RWPE1 (cell line): ENCODE measurements at regions not wholly inside any gene's neighbourhood (a gene's known extent, or its start where the extent isn't known, plus 50 kb on each side); places are given as distances from the start of the nearest gene placed in this dataset.
"Not testable (repeated sequence)": the region's sequence is repeated elsewhere in the genome, so short reads cannot be mapped to it uniquely, and the experiment has no call there.

Experiments
- CTCF ChIA-PET: fragments of 350-600 bp; sonication (Branson Sonifier 250); formaldehyde crosslinking; extraction: SDS; loops from one replicate; lab custom pipeline; 2021; lab: Yijun Ruan, JAX
- POLR2A ChIA-PET: fragments of 400-600 bp; formaldehyde crosslinking; extraction: SDS; loops from one replicate; lab custom pipeline; 2020; ENCODE audit warnings: antibody characterized with exemption; ENCODE audit not compliant: low non-redundant PET; lab: Yijun Ruan, JAX
- DNase-seq: peaks from one replicate; pipeline ENCODE4 v3.0.0; 2012; ENCODE audit warnings: low spot score
- H3K27ac ChIP-seq: fragments of 450-650 bp; 2 replicates; pipeline ENCODE4 v1.5.1; 2017
- CTCF ChIP-seq: fragments of 450-650 bp; conservative IDR thresholded peaks from 2 replicates; pipeline ENCODE4 v1.5.1; 2017; ENCODE audit warnings: low read depth, mild to moderate bottlenecking

GRCh38 chr17:22044706-22045246 is 352.5 kb downstream of the KCNJ18 start:
- DNase-seq, CTCF ChIA-PET, POLR2A ChIA-PET, H3K27ac ChIP-seq: not testable (repeated sequence)

GRCh38 chr17:22047521-22047920 is 355.2 kb downstream of the KCNJ18 start:
- H3K27ac ChIP-seq, DNase-seq, POLR2A ChIA-PET, CTCF ChIA-PET: not testable (repeated sequence)

- DNase-seq, POLR2A ChIA-PET, CTCF ChIA-PET, H3K27ac ChIP-seq: not testable (repeated sequence)
Measured at GRCh38 chr17:22048226-22048625, 355.9 kb downstream of the KCNJ18 start.

- H3K27ac ChIP-seq, CTCF ChIA-PET, DNase-seq, POLR2A ChIA-PET: not testable (repeated sequence)
Measured at GRCh38 chr17:22050766-22051165, 358.4 kb downstream of the KCNJ18 start.

GRCh38 chr17:22052715-22053114 is 360.4 kb downstream of the KCNJ18 start:
- H3K27ac ChIP-seq, CTCF ChIA-PET, DNase-seq, POLR2A ChIA-PET: not testable (repeated sequence)

GRCh38 chr17:22056566-22056965 is 364.2 kb downstream of the KCNJ18 start:
- DNase-seq, CTCF ChIA-PET, POLR2A ChIA-PET, H3K27ac ChIP-seq: not testable (repeated sequence)

GRCh38 chr17:22075918-22076317 is 383.6 kb downstream of the KCNJ18 start:
- POLR2A ChIA-PET, H3K27ac ChIP-seq, DNase-seq, CTCF ChIA-PET: not testable (repeated sequence)

GRCh38 chr17:22088589-22088988 is 396.3 kb downstream of the KCNJ18 start:
- POLR2A ChIA-PET, H3K27ac ChIP-seq, CTCF ChIA-PET, DNase-seq: not testable (repeated sequence)

GRCh38 chr17:22090263-22090935 is 398.1 kb downstream of the KCNJ18 start:
- no peak for TF ChIP-seq CTCF
- POLR2A ChIA-PET = interaction anchor here (0.6 kb wide), 1 partner anchor 109 kb away, joined by 3 read pairs; no protein-coding TSS in a partner anchor
- CTCF ChIA-PET = interaction anchor here (0.6 kb wide), 1 partner anchor 19 kb away, joined by 3 read pairs; no protein-coding TSS in a partner anchor
- no peak overlapping the region for H3K27ac ChIP-seq
- no peak for DNase-seq

- H3K27ac ChIP-seq, CTCF ChIA-PET, DNase-seq, POLR2A ChIA-PET: not testable (repeated sequence)
Measured at GRCh38 chr17:22091041-22091679, 398.8 kb downstream of the KCNJ18 start.

GRCh38 chr17:22091840-22092239 is 399.5 kb downstream of the KCNJ18 start:
- CTCF ChIA-PET, DNase-seq, H3K27ac ChIP-seq, POLR2A ChIA-PET: not testable (repeated sequence)

GRCh38 chr17:22095414-22095813 is 403.1 kb downstream of the KCNJ18 start:
- CTCF ChIA-PET, DNase-seq, POLR2A ChIA-PET, H3K27ac ChIP-seq: not testable (repeated sequence)

- POLR2A ChIA-PET, CTCF ChIA-PET, DNase-seq, H3K27ac ChIP-seq: not testable (repeated sequence)
Measured at GRCh38 chr17:22099633-22100032, 407.3 kb downstream of the KCNJ18 start.
